Neural crest cell (in vitro differentiated cells): ENCODE measurements at regions not wholly inside any gene's neighbourhood (a gene's known extent, or its start where the extent isn't known, plus 50 kb on each side); places are given as distances from the start of the nearest gene placed in this dataset.

Experiments used
- DNase-seq: peaks from one replicate; pipeline ENCODE4 v3.0.0; 2021; ENCODE audit warnings: low read depth, mixed read lengths, low spot score
- H3K27ac Mint-ChIP-seq: one replicate; pipeline ENCODE4 v1.8.0; 2021; ENCODE audit warnings: mild to moderate bottlenecking, mixed read lengths; ENCODE audit not compliant: unreplicated experiment
- H3K27me3 Mint-ChIP-seq: 2 replicates; pipeline ENCODE4 v1.8.0; 2021; ENCODE audit warnings: low read depth, mild to moderate bottlenecking, mixed read lengths
- H3K36me3 Mint-ChIP-seq: 2 replicates; pipeline ENCODE4 v1.8.0; 2021; ENCODE audit warnings: low read depth, mild to moderate bottlenecking, mixed read lengths
- H3K4me1 Mint-ChIP-seq: 2 replicates; pipeline ENCODE4 v1.8.0; 2021; ENCODE audit warnings: mixed read lengths
- H3K4me3 Mint-ChIP-seq: one replicate; pipeline ENCODE4 v1.8.0; 2021; ENCODE audit warnings: mild to moderate bottlenecking, mixed read lengths
- H3K9me3 Mint-ChIP-seq: 2 replicates; pipeline ENCODE4 v1.8.0; 2021; ENCODE audit warnings: mixed read lengths
- TF ChIP-seq, protein P1 (sequence below): fragments of 200-600 bp; sonication (generic); conservative IDR thresholded peaks from 2 replicates; pipeline ENCODE4 v1.5.0; 2021; ENCODE audit warnings: antibody characterized with exemption, mild to moderate bottlenecking

DNA sequence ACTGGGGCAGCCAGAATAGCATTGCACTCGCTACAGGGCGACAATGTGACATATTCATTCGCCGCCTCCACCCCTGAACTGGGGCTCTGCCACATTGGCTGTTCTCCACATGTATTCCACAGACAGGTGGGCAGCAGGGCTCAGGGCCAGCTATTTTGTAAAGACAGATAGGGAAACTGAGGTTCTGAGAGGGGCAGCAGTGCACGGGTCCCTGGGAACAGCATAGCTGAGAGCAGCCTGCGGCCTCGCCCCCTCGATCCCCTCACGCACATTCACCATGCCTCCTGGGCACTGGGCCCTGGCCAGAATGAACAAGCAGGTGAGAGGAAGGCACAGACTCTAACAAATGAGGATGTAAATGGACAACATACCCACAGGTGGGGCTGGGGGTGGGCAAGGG, 75.0 kb upstream of the SPATA12 start:
- Mint-ChIP-seq H3K4me1 (peaks cover 5% of the 10 kb centered on the region), H3K27ac (no peak overlapping the region), H3K27me3 (peaks cover 10% of the 10 kb centered on the region), H3K9me3 (no peaks in the 10 kb centered on the region), H3K36me3 (no peaks in the 10 kb centered on the region), H3K4me3 (no peak overlapping the region)
- TF ChIP-seq, protein P1, sequence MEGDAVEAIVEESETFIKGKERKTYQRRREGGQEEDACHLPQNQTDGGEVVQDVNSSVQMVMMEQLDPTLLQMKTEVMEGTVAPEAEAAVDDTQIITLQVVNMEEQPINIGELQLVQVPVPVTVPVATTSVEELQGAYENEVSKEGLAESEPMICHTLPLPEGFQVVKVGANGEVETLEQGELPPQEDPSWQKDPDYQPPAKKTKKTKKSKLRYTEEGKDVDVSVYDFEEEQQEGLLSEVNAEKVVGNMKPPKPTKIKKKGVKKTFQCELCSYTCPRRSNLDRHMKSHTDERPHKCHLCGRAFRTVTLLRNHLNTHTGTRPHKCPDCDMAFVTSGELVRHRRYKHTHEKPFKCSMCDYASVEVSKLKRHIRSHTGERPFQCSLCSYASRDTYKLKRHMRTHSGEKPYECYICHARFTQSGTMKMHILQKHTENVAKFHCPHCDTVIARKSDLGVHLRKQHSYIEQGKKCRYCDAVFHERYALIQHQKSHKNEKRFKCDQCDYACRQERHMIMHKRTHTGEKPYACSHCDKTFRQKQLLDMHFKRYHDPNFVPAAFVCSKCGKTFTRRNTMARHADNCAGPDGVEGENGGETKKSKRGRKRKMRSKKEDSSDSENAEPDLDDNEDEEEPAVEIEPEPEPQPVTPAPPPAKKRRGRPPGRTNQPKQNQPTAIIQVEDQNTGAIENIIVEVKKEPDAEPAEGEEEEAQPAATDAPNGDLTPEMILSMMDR = no peak
- DNase-seq = no peak

DNA sequence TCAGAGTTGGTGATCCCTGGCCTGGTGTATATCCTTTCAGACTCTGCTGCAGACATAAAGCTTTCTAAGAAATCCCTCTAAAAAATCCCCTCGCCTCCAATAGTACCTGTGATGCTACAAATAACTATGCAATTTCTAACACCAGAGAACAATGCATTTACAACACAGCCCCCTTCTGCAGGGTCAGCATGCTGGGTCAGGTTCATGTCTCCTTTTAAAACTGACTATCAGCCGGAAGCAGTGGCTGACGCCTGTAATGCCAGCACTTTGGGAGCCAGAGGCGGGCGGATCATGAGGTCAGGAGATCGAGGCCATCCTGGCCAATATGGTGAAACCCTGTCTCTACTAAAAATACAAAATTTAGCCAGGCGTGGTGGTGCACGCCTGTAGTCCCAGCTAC, 77.0 kb upstream of the SPATA12 start:
- Mint-ChIP-seq H3K27me3 (no peaks in the 10 kb centered on the region), H3K27ac (no peak overlapping the region), H3K36me3 (no peaks in the 10 kb centered on the region), H3K4me3 (no peak overlapping the region), H3K9me3 (no peaks in the 10 kb centered on the region), H3K4me1 (no peaks in the 10 kb centered on the region)
- TF ChIP-seq, protein P1 = no peak
- no peak for DNase-seq

DNA sequence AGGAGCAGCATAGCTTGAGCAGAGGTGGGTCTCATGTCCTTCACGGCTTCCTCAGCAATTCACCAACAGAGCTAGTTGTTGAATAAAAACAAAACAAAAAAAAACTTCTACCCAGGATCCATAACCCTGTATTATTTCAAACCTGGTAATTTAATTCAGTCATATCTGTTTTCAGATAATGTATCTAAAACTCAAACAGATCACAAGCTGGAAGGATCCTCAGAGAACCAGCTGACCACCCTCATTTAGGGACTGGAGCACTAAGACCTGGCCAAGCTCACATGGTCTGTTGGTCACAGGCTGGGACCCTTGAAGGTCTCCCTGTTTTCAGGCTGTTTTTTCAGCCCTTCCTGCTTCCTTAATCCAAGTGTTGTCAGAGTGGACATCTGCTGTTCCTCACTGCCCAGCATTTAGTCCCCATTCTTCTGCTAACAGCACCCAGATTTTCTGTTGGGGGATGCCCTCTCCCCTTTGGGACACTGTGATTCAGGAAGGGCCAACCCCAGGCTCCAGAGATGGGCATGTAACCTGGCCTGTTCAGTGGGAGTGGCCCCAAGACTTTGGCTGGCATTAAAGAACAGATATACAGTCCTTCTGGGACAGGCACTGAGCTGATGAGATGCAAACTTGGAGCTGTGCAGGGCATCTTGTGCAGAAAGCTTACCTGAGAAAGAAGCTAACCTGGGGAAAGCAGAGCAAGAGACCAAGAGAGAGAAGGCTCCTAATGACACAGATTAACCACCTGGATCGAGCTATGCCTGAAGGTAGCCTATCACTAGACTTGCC, 78.8 kb upstream of the SPATA12 start:
- no peak for DNase-seq
- H3K27ac Mint-ChIP-seq = no peak overlapping the region
- TF ChIP-seq, protein P1 = no peak
- H3K4me1 Mint-ChIP-seq = peaks cover 6% of the 10 kb centered on the region
- no peaks in the 10 kb centered on the region for H3K9me3 Mint-ChIP-seq
- no peaks in the 10 kb centered on the region for H3K27me3 Mint-ChIP-seq
- no peaks in the 10 kb centered on the region for H3K36me3 Mint-ChIP-seq
- no peak overlapping the region for H3K4me3 Mint-ChIP-seq

DNA sequence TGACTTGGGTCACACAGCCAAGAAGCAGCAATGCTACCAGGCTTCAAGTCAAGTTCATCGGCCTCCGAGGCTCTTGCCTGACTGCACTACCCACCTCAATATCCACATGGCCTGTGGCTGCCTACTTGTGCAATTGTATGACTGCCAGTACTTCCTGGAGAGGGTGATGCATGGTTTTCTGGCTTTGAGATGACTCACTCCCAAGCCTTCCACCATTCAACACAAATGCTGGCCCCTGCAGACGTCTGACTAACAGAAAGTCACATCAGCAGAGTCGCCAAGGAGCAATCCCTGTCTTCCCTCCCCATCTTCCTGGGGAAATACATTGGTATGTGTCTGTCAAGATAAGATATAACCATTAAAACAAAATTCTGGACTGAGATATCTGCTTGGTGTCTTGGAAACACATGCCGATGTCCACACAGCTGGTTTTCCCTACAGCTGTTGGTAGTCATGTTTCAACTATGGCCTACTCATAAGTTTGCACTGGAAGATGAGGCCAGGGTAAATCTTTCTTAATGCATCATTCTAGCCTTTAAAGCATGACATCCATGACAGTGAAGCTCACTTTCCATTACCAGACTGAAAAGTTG, 79.6 kb upstream of the SPATA12 start:
- TF ChIP-seq, protein P1 = no peak
- no peak for DNase-seq
- Mint-ChIP-seq H3K9me3 (no peaks in the 10 kb centered on the region), H3K27ac (no peak overlapping the region), H3K4me1 (peaks cover 6% of the 10 kb centered on the region), H3K4me3 (no peak overlapping the region), H3K36me3 (no peaks in the 10 kb centered on the region), H3K27me3 (no peaks in the 10 kb centered on the region)

DNA sequence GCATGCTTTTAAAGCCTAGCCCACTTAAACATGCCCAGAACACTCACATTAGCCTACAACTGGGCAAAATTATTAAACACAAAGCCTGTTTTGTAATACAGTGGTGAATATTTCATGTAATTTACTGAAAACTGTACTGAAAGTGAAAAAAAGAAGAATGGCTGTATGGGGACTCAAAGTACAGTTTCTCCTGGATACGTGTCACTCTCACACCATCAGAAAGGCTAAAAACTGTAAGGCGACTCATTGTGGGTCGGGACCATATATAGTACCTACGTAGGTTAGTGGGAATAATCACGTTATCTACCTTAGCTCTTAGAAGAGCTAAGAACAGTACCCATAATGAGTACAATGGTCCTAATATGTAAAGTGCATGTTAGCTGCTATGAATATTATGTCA, 80.2 kb upstream of the SPATA12 start:
- Mint-ChIP-seq H3K27me3 (no peaks in the 10 kb centered on the region), H3K4me1 (peaks cover 6% of the 10 kb centered on the region), H3K27ac (no peak overlapping the region), H3K36me3 (no peaks in the 10 kb centered on the region), H3K4me3 (no peak overlapping the region), H3K9me3 (no peaks in the 10 kb centered on the region)
- no peak for DNase-seq
- TF ChIP-seq, protein P1 = no peak
